NOMO-1 treated with dmso at 0.1 percent for 144 hours (cell line): ENCODE measurements at regions not wholly inside any gene's neighbourhood (a gene's known extent, or its start where the extent isn't known, plus 50 kb on each side); places are given as distances from the start of the nearest gene placed in this dataset.
"Not testable (repeated sequence)": the region's sequence is repeated elsewhere in the genome, so short reads cannot be mapped to it uniquely, and the experiment has no call there.

ENCODE experiments used
- DNase-seq: peaks from one replicate; lab custom pipeline; 2025; ENCODE audit not compliant: unreplicated experiment; lab: John Stamatoyannopoulos, UW

DNA sequence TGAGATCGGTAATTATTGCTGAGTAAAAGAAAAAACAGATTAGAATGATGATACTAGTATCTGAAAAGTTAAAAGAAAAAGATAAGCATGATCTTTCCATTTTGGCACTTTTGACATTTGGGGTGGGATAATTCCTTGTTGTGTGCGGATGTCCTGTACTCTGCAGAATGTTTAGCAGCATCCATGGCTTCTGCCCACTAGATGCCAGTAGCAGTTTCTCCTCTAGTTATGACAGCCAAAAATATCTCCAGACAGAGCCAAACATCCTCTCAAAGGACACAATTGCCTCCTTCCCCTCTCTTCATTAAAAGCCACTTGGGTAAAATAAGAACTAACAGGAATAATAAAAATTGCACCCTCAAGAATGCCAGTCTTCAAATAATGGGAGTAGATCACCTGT is 468.8 kb upstream of the GRM7 start:
- DNase-seq = no peak

DNA sequence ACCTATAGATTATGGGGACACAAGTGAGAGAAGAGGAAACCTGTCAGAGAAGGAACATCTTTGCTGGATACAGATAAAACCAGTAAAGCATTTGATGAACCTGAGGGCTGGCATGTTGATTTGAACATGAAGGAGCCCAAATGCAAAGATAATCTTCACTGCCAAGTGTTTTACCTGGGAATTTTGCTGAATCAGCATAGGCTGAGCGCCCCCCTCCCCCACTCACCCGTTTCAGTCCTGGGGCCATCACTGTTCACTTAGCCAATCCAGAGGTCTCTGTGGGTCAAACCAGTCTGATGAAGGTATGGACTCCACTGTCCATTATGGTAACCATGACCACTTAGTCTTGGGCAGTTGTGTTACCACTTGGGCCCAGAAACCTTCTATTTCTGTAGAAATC is 466.0 kb upstream of the GRM7 start:
- DNase-seq = no peak

DNA sequence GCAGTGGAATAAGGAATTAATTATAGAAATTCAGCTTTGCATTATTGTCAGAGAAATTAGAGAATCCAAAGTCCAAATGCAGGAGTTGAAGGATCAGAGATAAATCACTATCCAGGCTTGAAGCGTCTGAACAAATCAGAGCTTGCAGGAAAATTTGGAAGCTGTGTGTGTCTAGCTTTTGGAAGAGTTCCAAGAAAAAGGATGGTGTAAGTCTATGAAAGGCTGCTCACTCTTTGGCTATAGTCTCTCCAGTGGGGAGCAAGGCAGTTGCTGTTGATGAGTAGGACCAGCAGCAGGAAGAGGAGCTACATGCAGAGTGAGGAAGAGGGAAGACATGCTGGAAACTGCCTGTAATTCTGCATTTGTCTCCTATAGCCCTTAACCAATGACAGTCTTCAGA is 464.3 kb upstream of the GRM7 start:
- DNase-seq = no peak

DNA sequence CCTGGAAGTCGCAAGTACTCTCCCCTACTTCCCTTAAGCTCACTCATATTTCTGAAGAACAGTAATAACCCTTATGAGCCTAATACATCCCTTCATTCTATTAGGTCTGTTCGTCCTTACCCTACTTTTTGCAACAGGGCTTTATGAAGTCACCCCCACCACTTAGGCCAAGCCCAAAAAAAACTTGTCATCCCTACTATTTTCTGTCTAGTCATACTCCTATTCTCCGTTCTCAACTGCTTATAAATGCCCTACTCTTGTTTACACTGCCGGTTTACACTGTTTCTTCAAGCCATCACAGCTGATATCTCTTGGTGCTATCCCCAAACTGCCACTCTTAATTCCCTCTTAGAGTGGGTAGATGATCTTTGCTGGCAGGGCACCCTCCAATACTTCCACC is 458.2 kb upstream of the GRM7 start:
- not testable (repeated sequence) for DNase-seq

DNA sequence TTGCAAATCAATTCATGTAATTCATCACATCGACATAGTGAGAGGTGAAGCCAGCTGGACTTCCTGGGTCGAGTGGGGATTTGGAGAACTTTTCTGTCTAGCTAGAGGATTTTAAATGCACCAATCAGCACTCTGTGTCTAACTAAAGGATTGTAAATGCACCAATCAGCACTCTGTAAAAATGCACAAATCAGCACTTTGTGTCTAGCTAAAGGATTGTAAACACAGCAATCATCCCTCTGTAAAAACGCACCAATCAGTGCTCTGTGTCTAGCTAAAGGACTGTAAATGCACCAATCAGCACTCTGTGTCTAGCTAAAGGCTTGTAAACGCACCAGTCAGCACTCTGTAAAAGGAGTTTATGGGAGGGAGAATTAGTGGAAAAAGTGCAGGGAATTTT is 454.0 kb upstream of the GRM7 start:
- not testable (repeated sequence) for DNase-seq

DNA sequence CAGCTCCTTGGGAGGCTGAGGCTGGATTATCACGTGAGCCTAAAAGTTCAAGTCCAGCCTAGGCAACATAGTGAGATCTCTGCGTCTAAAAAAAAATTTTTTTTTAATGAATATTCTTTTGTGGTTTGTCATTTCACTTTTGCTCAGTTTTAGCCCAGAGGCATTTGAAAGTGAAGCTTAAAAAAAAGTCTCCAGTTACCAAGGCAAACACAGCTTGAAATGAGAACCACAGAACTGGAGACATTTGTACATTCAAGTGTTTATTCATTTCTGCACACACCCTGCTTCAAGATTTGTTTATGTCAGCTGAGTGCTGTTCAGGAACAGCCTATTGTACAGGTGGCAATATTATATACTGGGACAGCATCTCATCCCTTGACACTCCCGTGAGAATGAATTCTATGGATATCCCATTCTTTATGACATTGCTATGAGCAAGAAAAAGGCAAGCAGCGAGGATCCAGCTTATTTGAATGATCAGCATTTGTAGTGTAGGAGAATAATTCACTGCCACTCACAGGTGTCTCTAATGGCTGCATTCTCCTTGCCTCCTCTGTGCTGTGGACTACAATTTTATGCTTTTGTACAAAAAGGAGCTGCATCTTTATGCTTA is 444.8 kb upstream of the GRM7 start:
- DNase-seq = no peak

DNA sequence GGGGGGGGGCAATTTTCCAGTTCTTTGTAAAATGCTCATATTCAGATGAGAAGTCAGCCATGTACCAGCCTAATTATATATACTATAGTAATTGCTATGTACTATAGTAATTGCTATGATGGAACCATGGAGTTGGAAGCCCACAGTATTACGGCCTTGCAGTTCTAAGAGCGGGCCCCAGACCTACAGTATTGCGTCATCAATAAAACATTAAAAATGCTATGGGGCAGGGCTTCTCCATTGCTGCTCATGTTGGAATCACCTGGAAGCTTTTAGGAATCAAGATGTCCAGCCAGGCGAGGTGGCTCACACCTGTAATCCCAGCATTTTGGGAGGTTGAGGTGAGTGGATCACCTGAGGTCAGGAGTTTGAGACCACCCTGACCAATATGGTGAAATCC is 443.7 kb upstream of the GRM7 start:
- no peak for DNase-seq

DNA sequence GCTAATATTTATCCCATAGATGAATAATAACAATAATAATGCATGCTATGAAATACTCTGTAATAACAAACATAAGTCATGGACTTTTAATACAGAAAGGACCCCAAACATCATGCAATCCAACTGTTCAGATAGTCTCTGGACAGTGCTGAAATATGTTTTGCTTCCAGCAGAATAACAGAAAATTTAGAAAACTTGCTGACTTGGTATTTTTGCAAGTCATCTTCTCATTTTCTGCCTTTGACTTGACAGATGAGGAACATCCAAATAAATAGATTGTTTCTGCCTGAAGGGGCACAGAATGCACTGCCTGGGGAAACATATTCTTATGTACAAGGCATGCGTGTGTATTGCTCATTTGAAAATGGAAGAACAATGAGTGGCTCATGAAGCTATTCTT is 442.4 kb upstream of the GRM7 start:
- no peak for DNase-seq

DNA sequence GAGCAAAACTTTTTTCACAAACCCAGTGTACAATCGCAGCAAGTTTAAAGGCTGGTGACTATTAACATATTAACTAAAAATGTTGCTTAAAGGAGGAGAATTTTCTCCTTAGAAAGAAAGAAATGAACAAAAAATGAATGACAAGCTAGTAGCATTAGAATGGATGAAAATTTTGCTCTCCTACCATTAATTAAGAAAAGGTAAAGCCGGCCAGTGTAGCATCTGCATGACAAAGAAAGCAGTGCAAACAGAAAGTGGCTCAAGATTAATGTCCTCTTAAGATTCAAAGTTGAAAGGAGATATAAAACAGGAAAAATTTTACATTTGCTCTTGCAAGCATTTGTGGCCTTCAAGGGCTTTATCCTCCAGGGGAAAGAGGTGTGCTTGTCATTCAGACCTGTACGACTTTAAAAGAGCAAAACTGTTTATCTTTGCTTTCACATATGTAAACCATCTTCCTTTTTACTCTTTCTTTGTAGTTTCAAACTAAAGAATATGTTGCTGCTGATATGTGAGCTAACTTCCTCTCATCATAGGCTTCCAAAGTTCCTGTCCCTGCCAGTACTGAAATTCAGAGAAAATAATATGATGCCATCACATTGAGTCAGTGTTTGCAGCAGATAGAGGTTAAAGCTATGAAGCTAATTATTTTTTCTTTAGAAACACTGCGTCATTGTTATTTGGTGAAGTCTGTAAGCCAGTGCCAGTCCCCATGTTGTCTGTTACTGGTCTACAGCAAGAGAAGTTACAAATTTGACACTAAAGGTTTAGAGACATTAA is 439.1 kb upstream of the GRM7 start:
- no peak for DNase-seq

DNA sequence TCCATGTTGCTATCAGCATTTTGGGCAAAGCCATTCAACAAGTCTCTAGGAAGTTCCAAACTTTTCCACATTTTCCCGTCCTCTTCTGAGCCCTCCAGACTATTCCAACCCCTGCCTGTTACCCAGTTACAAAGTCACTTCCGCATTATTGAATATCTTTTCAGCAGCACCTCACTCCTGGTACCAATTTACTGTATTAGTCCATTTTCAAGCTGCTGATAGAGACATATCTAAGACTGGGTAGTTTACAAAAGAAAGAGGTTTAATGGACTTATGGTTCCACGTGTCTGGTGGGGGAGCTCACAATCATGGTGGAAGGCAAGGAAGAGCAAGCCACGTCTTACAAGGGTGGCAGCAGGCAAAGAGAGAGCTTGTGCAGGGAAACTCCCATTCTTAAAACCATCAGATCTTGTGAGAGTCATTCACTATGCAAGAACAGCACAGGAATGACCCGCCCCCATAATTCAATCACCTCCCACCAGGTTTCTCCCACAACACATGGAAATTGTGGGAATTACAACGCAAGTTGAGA is 435.6 kb upstream of the GRM7 start:
- no peak for DNase-seq

DNA sequence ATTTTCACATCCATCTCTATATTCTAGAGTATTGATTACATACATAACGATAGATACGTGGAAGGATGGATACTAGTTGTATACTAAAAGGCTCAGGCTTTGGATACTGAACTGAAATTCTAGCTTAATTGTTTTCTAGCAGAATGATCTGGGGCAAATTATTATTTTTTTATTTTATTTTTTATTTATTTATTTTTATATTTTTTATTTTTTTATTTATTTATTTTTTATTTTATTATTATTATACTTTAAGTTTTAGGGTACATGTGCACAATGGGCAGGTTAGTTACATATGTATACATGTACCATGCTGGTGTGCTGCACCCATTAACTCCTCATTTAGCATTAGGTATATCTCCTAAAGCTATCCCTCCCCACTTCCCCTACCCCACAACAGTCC is 432.6 kb upstream of the GRM7 start:
- DNase-seq = not testable (repeated sequence)

DNA sequence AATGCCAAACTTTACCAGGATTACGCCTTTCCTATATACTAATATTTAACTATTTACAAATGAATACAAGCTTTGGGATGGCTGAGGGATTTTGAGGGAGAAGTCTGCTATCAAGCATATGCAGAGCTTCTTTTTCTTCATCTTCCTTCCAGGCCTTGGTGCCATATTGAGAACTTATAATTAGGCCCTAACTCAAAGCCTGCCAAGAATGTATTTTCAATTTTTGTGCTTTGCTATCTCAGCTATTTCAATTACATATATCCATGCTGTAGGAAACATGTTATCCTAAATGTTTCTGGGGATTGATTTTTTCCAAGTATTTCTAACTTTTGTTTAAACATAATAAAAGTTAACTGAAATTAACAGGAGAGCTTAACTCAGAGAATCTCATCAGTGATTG is 425.0 kb upstream of the GRM7 start:
- DNase-seq = no peak

DNA sequence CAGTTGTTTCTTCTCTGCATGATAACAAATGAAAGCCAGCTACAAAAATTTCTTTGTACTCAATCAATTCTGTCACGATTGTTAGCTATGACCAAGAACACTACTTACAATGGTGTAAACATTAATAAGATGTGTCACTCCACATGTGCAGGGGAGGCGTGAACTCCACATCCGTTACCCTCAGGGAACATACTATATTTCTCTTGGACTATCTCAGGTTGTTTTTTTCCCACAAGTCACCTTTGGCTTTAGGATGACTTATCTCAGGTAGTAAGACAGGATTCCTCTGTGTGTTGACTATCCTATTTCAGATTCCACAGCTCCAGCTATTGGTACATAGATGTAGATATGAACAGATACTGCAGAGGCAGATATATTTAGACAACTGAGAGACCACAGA is 423.3 kb upstream of the GRM7 start:
- DNase-seq = no peak

DNA sequence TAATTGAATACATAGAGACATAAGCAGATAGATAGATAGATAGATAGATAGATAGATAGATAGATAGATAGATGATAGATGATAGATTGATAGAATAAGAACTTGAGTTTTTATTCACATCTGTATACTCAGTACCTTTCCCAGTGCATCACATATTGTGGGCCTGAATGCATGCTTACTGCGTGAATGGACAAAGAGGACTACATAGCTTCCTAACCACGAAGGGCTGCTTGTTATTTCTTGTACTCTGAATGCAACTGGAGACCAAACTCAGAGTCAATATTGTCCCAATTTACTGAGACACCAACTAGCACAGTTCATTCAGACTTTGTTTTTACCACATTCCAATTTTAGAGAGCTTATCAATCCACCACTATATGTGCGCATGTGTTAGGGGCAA is 422.9 kb upstream of the GRM7 start:
- no peak for DNase-seq

DNA sequence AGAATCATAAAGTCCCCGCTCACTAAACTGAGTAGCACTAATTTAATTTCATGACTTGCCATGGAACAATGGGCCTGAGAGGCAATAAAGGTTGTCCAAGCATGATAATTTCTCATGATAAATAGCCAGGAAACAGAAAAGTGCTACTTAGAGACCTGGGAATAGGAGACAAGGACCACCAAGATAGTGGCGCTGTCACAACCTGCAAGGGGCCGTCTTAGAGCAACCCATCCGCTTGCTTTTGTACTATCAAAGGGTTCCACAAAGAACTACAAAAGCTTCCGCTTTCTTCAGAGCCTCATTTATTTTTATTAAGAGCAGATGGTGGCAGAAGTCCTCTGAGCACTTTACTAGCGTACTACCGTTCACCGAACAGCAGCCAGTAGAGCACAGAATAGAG is 421.7 kb upstream of the GRM7 start:
- DNase-seq = no peak

DNA sequence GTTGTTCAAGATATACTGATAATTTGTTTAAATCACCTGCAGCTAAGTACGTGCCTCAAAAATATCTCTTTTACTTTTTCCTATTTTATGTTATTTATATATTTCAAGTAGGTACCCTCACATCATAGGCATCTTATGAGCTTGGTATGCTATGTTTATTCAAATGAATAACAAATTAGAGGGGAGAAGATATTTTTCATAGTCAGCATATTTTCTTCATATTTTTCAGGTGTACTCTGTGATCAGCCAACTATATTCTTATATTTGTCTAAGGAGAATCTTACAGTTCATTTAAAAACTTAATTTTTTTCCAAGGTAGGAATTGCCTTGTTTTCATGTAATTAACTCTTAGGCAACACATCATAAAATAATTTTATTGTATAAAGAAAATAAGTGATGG is 421.1 kb upstream of the GRM7 start:
- no peak for DNase-seq

DNA sequence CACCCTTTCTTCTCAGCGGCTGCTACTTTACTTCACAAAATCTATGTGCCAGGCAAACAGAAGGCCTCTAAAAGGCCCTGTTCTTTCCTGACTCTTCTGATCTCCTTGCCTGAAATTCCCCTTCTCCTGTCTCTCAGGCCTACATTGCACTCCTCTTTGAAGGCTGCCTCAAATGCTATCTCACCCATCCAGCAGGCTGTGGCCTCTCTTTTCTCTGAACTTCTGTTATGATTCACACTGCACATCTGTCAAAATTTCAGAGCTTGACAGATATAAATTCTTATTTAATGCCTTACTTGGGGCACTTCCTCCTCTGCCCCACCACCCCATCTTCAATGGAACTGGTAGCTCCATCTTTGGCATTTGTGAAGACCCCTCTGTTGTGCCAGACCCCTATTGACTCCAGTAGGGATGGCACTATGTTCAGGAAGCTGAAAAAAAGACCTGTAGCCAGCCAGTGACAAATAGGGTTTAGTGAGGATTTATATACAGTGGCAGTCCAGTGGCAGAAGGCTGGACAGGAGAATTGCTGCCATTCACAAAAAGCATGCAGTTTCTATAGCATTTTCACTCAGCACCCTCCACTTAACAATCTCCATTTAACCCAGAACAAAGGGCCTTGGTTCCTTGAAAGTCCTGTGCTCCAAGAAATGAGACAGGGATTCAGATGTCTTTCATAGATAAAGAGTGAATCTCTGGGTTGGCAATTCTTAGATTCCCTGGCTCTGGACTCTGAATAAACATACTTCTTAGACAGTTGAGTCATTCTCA is 415.8 kb upstream of the GRM7 start:
- DNase-seq = no peak

DNA sequence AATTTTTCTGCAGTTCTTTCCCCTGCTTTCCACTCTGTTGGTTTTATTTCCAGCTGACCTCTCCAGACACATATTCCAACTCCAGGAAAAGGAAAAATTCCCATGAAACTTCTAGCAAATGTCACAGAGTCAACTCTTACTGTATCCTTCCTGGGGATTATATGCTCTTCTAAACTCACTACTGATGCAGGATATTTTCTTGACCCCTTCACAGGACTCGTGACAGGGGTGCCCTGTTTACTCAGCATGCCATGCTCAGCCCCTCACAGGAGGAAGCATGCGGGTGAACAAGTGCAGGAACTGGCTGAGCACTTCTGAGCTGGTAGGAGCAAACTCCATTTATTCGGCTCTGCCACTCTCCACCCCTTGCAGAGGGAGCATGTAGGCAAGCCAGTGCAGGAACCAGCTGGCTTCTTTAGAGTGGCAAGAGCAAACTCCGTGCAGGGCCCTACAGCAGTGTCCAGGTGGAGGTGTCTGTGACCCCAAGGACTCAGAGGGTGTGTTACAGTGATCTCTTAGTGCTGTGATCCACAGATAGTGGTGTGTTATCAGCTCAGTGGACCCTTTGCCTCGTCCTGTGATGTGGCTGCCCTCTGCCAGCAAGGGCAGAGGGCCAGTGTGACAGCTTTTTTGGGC is 413.6 kb upstream of the GRM7 start:
- no peak for DNase-seq

DNA sequence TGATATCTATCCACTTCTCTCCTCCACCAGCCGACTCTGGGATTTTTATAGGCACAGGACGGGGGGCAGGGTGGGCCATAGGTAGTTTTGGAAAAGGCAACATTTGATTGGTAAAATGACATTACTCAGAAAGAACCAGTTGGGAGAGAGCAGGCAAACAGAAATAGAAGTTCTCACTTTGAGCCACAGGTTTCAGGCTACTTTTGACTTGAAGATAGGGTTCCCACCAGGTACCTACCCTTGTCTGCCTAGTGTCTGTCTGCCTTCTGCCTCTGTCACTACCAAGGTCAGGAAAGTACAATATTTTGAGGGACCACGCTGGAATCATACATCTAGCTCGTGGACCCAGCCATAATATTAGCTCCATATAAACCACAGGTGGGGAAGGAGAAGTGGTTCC is 412.9 kb upstream of the GRM7 start:
- DNase-seq = no peak

DNA sequence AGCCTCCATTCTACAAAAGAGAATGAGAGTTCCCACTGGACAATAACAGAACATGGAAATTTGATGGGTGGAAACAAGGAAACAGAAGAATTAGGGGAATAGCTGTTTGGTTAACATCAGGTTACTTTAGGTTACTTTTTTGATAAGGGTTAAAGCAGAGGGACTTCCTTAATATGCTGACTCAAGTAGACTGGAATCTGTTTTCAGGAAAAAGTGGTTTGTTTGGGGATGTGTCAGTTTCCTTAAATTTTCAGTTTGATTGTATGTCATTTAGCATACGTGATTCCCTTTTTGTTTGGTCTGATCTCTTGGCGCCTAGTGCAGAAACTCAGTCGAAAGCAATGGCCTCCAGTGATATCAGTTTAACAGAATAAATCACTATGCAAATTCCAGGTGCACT is 411.8 kb upstream of the GRM7 start:
- no peak for DNase-seq

DNA sequence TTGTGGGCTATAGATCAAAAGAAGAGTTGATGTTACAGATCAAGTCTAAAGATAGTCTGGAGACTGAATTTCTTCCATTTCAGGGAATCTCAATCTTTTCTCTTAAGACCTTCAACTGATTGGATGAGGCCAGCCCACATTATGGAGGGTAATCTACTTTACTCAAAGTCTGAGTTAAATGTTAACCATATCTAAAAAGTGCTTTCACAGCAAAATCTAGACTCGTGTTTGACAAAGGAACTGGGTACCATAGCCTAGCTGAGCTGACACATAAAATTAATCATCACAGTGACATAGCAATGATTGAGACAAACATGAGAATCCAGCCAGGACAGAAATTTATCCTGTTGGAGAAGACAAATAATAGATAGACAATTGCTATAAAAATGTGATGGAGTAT is 407.9 kb upstream of the GRM7 start:
- DNase-seq = no peak

DNA sequence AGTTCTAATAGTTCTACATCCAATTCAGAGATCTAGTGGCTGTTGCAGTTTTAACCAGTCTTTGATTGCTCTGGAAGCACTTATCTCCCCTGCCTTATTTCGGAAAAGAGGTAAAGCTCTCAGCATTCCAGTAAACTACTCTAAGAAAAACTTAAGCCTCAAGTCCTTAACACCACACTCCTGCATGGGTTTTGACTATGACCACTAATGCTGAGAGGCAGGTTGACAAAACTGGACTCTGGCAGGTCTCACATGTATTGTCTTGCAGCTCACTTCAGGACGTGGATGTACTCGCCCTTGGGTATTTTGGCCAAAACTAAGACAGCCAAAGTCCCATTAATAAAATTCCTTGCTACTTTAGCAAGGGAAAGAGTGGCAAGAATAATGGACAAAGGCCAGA is 405.9 kb upstream of the GRM7 start:
- DNase-seq = no peak
